HL-60 (cell line): ENCODE measurements at regions not wholly inside any gene's neighbourhood (a gene's known extent, or its start where the extent isn't known, plus 50 kb on each side); places are given as distances from the start of the nearest gene placed in this dataset.

Source experiments
- GABPA ChIP-seq: IDR thresholded peaks from 2 replicates; pipeline ENCODE4 v1.6.1; 2012; ENCODE audit warnings: low read depth
- POLR2AphosphoS5 ChIP-seq: IDR thresholded peaks from 2 replicates; pipeline ENCODE4 v1.6.1; 2012; ENCODE audit warnings: low read depth
- TF ChIP-seq, protein P1 (sequence below): IDR thresholded peaks from one replicate; pipeline ENCODE4 v1.5.1; 2011; ENCODE audit warnings: low read length, control low read depth, inconsistent platforms; ENCODE audit not compliant: insufficient read depth
- TF ChIP-seq, protein P2 (sequence below): IDR thresholded peaks from 2 replicates; pipeline ENCODE4 v1.6.1; 2012; ENCODE audit warnings: low read depth; ENCODE audit not compliant: insufficient replicate concordance

DNA sequence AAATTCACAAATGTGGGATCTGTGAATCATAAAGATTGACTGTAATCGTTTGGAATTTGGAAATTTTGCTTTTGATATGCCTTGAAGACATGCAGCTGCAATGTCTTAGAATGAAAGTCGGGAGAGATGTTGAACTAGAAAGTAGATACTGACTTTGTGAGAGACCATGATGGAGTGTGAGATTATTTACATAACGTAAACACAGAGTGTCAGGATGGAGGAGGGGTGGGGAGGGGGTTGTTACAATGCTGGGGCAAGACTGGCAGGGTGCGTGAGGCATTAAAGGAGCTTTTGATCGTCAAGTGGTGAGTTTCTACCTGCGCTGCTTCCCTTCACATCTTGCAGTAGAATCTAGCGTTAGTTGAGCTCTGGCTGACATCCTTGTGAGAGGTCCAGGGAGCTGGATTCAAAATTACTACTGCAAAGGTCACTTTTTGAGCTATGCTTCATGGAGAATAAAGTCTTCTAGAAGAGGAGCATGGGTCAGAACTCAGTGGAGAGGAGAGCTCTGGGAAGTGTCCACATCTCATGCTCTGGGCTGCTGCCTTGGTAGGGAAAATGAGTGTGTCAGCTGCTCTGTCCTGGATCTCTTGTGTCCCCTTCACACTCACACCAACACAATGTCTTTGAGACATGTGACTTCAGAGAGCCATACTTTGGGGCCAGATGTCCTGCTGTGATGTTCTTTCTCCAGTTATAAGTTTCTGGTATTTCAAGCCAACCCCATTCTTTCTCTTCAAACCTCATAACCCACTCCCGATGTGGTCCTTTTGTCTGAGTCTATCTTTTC lies 105.2 kb upstream of the CITED2 start:
- TF ChIP-seq, protein P1, sequence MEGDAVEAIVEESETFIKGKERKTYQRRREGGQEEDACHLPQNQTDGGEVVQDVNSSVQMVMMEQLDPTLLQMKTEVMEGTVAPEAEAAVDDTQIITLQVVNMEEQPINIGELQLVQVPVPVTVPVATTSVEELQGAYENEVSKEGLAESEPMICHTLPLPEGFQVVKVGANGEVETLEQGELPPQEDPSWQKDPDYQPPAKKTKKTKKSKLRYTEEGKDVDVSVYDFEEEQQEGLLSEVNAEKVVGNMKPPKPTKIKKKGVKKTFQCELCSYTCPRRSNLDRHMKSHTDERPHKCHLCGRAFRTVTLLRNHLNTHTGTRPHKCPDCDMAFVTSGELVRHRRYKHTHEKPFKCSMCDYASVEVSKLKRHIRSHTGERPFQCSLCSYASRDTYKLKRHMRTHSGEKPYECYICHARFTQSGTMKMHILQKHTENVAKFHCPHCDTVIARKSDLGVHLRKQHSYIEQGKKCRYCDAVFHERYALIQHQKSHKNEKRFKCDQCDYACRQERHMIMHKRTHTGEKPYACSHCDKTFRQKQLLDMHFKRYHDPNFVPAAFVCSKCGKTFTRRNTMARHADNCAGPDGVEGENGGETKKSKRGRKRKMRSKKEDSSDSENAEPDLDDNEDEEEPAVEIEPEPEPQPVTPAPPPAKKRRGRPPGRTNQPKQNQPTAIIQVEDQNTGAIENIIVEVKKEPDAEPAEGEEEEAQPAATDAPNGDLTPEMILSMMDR = no peak
- TF ChIP-seq POLR2AphosphoS5 = no peak
- TF ChIP-seq, protein P2, sequence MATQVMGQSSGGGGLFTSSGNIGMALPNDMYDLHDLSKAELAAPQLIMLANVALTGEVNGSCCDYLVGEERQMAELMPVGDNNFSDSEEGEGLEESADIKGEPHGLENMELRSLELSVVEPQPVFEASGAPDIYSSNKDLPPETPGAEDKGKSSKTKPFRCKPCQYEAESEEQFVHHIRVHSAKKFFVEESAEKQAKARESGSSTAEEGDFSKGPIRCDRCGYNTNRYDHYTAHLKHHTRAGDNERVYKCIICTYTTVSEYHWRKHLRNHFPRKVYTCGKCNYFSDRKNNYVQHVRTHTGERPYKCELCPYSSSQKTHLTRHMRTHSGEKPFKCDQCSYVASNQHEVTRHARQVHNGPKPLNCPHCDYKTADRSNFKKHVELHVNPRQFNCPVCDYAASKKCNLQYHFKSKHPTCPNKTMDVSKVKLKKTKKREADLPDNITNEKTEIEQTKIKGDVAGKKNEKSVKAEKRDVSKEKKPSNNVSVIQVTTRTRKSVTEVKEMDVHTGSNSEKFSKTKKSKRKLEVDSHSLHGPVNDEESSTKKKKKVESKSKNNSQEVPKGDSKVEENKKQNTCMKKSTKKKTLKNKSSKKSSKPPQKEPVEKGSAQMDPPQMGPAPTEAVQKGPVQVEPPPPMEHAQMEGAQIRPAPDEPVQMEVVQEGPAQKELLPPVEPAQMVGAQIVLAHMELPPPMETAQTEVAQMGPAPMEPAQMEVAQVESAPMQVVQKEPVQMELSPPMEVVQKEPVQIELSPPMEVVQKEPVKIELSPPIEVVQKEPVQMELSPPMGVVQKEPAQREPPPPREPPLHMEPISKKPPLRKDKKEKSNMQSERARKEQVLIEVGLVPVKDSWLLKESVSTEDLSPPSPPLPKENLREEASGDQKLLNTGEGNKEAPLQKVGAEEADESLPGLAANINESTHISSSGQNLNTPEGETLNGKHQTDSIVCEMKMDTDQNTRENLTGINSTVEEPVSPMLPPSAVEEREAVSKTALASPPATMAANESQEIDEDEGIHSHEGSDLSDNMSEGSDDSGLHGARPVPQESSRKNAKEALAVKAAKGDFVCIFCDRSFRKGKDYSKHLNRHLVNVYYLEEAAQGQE = no peak
- no peak for TF ChIP-seq GABPA
